ENCODE measurements at regions not wholly inside any gene's neighbourhood (a gene's known extent, or its start where the extent isn't known, plus 50 kb on each side); places are given as distances from the start of the nearest gene placed in this dataset.

- TF ChIP-seq, protein P1, sequence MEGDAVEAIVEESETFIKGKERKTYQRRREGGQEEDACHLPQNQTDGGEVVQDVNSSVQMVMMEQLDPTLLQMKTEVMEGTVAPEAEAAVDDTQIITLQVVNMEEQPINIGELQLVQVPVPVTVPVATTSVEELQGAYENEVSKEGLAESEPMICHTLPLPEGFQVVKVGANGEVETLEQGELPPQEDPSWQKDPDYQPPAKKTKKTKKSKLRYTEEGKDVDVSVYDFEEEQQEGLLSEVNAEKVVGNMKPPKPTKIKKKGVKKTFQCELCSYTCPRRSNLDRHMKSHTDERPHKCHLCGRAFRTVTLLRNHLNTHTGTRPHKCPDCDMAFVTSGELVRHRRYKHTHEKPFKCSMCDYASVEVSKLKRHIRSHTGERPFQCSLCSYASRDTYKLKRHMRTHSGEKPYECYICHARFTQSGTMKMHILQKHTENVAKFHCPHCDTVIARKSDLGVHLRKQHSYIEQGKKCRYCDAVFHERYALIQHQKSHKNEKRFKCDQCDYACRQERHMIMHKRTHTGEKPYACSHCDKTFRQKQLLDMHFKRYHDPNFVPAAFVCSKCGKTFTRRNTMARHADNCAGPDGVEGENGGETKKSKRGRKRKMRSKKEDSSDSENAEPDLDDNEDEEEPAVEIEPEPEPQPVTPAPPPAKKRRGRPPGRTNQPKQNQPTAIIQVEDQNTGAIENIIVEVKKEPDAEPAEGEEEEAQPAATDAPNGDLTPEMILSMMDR (IDR thresholded peaks at IDR 0.05; ENCODE audit: low read depth, low read length), result no peak
- H3K27me3 ChIP-seq, result no peaks in the 10 kb centered on the region
Measured at GRCh38 chr3:35487376-35487775, 151.9 kb upstream of the ARPP21 start.

GRCh38 chr3:35488526-35488925 lies 150.8 kb upstream of the ARPP21 start:
- no peaks in the 10 kb centered on the region for H3K27me3 ChIP-seq
- H3K9me3 ChIP-seq, result no peaks in the 10 kb centered on the region
- DNase-seq, result no peak
- no peaks in the 10 kb centered on the region for H3K4me1 ChIP-seq
- no peaks in the 10 kb centered on the region for H3K36me3 ChIP-seq
- no peak overlapping the region for H3K4me3 ChIP-seq (ENCODE audit: low read depth, low read length)
- TF ChIP-seq, protein P1 (IDR thresholded peaks at IDR 0.05; ENCODE audit: low read depth, low read length), result no peak

More at GRCh38 chr3:35487376-35487775, 151.9 kb upstream of the ARPP21 start:
- no peak for DNase-seq
- H3K9me3 ChIP-seq, result no peaks in the 10 kb centered on the region
- no peak overlapping the region for H3K4me3 ChIP-seq (ENCODE audit: low read depth, low read length)
- H3K36me3 ChIP-seq, result no peaks in the 10 kb centered on the region
- no peaks in the 10 kb centered on the region for H3K4me1 ChIP-seq

- no peaks in the 10 kb centered on the region for H3K36me3 ChIP-seq
- no peak overlapping the region for H3K4me3 ChIP-seq (ENCODE audit: low read depth, low read length)
- TF ChIP-seq, protein P1 (IDR thresholded peaks at IDR 0.05; ENCODE audit: low read depth, low read length), result no peak
- H3K9me3 ChIP-seq, result no peaks in the 10 kb centered on the region
- H3K4me1 ChIP-seq, result no peaks in the 10 kb centered on the region
- no peak for DNase-seq
- H3K27me3 ChIP-seq, result no peaks in the 10 kb centered on the region
Measured at GRCh38 chr3:35492841-35493240, 146.5 kb upstream of the ARPP21 start.

DNA sequence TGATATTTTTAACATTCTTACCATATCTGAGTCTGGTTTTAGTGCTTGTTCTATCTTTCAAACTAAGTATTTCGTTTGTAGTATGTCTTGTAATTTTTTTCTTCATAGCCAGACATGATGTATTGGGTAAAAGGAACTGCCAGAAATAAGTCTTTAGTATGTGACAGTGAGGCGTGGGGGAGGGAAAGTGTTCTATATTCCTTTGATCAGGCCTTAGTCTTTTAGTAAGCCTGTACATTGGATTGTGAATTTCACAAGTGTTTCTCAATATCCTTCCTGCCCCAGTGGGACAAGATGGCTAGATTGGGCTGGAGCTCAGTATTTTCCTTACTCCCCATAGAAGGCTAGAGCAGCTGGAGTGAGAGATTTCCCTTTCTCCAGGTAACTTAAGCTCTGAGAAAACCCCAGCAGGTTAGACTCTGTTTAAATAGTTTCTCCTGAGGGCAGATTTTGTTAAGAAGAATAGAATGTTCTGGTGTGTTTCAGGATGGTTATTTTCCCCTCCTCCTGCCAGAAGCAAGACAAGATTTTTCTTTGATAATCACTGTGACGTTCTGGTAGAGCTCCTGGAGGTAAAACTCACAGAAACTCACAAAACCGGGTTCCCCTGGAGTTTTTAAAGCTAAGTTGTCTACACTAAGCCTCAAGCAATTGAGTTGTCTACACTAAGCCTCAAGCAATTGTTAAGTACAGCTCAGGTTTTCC lies 140.7 kb upstream of the ARPP21 start:
- no peak for DNase-seq
- Histone ChIP-seq H3K27me3 (no peaks in the 10 kb centered on the region), H3K4me1 (no peaks in the 10 kb centered on the region), H3K36me3 (no peaks in the 10 kb centered on the region), H3K4me3 (ENCODE audit: low read depth, low read length) (no peak overlapping the region), H3K9me3 (no peaks in the 10 kb centered on the region)
- TF ChIP-seq, protein P1 (IDR thresholded peaks at IDR 0.05; ENCODE audit: low read depth, low read length), result no peak

- Histone ChIP-seq H3K4me1 (no peaks in the 10 kb centered on the region), H3K36me3 (no peaks in the 10 kb centered on the region), H3K4me3 (ENCODE audit: low read depth, low read length) (no peak overlapping the region), H3K9me3 (no peaks in the 10 kb centered on the region), H3K27me3 (no peaks in the 10 kb centered on the region)
- TF ChIP-seq, protein P1 (IDR thresholded peaks at IDR 0.05; ENCODE audit: low read depth, low read length), result no peak
- DNase-seq, result no peak
Measured at GRCh38 chr3:35500641-35501350, 138.5 kb upstream of the ARPP21 start.

- no peaks in the 10 kb centered on the region for H3K36me3 ChIP-seq
- no peak overlapping the region for H3K4me3 ChIP-seq (ENCODE audit: low read depth, low read length)
- H3K9me3 ChIP-seq, result no peaks in the 10 kb centered on the region
- DNase-seq, result no peak
- TF ChIP-seq, protein P1 (IDR thresholded peaks at IDR 0.05; ENCODE audit: low read depth, low read length), result no peak
- H3K27me3 ChIP-seq, result no peaks in the 10 kb centered on the region
- no peaks in the 10 kb centered on the region for H3K4me1 ChIP-seq
Measured at GRCh38 chr3:35502699-35503098, 136.6 kb upstream of the ARPP21 start.

Measured in BE2C (cell line).